Superior temporal gyrus (tissue), 1 donor: ENCODE measurements at regions not wholly inside any gene's neighbourhood (a gene's known extent, or its start where the extent isn't known, plus 50 kb on each side); places are given as distances from the start of the nearest gene placed in this dataset.

Experiments used
- DNase-seq: peaks from one replicate; pipeline ENCODE4 v3.0.0-alpha.2; 2016; ENCODE audit errors: extremely low spot score

GRCh38 chr1:81160696-81161095 lies 640.0 kb upstream of the ADGRL2 start:
- no peak for DNase-seq

- no peak for DNase-seq
Observed at GRCh38 chr1:81158592-81158991, 642.1 kb upstream of the ADGRL2 start.

- no peak for DNase-seq
Observed at GRCh38 chr1:81157686-81158085, 643.0 kb upstream of the ADGRL2 start.

- no peak for DNase-seq
Observed at GRCh38 chr1:81156887-81157286, 643.8 kb upstream of the ADGRL2 start.

- no peak for DNase-seq
Observed at GRCh38 chr1:81155131-81155530, 645.6 kb upstream of the ADGRL2 start.

- DNase-seq, result no peak
Observed at GRCh38 chr1:81151206-81151605, 649.5 kb upstream of the ADGRL2 start.

- DNase-seq, result no peak
Observed at GRCh38 chr1:81149649-81150325, 650.9 kb upstream of the ADGRL2 start.

- peak; percentile 20 for DNase-seq
Observed at GRCh38 chr1:81144240-81144825, 656.4 kb upstream of the ADGRL2 start.

- DNase-seq, result no peak
Observed at GRCh38 chr1:81142099-81142826, 658.5 kb upstream of the ADGRL2 start.

- no peak for DNase-seq
Observed at GRCh38 chr1:81135524-81135923, 665.2 kb upstream of the ADGRL2 start.

- DNase-seq, result no peak
Observed at GRCh38 chr1:81129776-81130175, 671.0 kb upstream of the ADGRL2 start.

GRCh38 chr1:81129366-81129765 lies 671.4 kb upstream of the ADGRL2 start:
- no peak for DNase-seq

GRCh38 chr1:81128079-81128478 lies 672.7 kb upstream of the ADGRL2 start:
- DNase-seq, result no peak

GRCh38 chr1:81126989-81127581 lies 673.6 kb upstream of the ADGRL2 start:
- no peak for DNase-seq

- DNase-seq, result no peak
Observed at GRCh38 chr1:81125672-81126071, 675.1 kb upstream of the ADGRL2 start.

GRCh38 chr1:81121306-81121705 lies 679.4 kb upstream of the ADGRL2 start:
- DNase-seq, result no peak

GRCh38 chr1:81119319-81119718 lies 681.4 kb upstream of the ADGRL2 start:
- DNase-seq, result no peak

- no peak for DNase-seq
Observed at GRCh38 chr1:81118550-81118949, 682.2 kb upstream of the ADGRL2 start.

- no peak for DNase-seq
Observed at GRCh38 chr1:81115422-81115821, 685.3 kb upstream of the ADGRL2 start.

GRCh38 chr1:81114191-81114590 lies 686.5 kb upstream of the ADGRL2 start:
- no peak for DNase-seq

- no peak for DNase-seq
Observed at GRCh38 chr1:81113688-81114087, 687.0 kb upstream of the ADGRL2 start.

- no peak for DNase-seq
Observed at GRCh38 chr1:81111818-81112217, 688.9 kb upstream of the ADGRL2 start.

- DNase-seq, result no peak
Observed at GRCh38 chr1:81109038-81109437, 691.7 kb upstream of the ADGRL2 start.
